DOHH2 (cell line): ENCODE measurements at regions not wholly inside any gene's neighbourhood (a gene's known extent, or its start where the extent isn't known, plus 50 kb on each side); places are given as distances from the start of the nearest gene placed in this dataset.

Experiments
- EZH2phosphoT487 ChIP-seq: fragments of 200-600 bp; sonication (generic); IDR thresholded peaks from 2 replicates; pipeline ENCODE4 v1.6.1; 2017; ENCODE audit warnings: borderline replicate concordance, mild to moderate bottlenecking, antibody characterized with exemption, low read length, moderate library complexity, mixed read lengths
- TF ChIP-seq, protein P1 (sequence below): fragments of 200-600 bp; sonication (generic); IDR thresholded peaks from one replicate; pipeline ENCODE4 v1.5.1; 2014; ENCODE audit warnings: antibody characterized with exemption, mild to moderate bottlenecking, low read depth, low read length; ENCODE audit not compliant: poor library complexity, severe bottlenecking

DNA sequence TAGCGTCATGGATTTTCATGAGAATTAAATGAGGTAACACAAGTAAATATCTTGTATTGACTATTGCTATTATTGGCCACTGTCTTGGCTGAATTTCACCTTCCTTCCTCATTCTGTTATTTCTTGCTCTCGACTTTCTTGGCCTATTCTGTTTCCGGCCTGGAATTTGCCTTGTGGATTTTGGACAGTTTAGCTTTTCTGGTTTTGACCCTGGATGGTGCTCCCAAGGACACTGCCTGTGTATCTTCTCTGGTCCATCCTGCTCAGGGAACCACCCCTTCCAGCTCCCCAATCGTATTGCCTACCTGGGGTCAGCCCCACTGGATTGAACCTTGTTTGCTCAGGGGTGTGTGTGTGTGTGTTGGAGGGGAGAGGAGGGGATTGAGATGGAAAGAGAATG, 376.2 kb upstream of the C2CD4B start:
- no peak for TF ChIP-seq EZH2phosphoT487
- TF ChIP-seq, protein P1, sequence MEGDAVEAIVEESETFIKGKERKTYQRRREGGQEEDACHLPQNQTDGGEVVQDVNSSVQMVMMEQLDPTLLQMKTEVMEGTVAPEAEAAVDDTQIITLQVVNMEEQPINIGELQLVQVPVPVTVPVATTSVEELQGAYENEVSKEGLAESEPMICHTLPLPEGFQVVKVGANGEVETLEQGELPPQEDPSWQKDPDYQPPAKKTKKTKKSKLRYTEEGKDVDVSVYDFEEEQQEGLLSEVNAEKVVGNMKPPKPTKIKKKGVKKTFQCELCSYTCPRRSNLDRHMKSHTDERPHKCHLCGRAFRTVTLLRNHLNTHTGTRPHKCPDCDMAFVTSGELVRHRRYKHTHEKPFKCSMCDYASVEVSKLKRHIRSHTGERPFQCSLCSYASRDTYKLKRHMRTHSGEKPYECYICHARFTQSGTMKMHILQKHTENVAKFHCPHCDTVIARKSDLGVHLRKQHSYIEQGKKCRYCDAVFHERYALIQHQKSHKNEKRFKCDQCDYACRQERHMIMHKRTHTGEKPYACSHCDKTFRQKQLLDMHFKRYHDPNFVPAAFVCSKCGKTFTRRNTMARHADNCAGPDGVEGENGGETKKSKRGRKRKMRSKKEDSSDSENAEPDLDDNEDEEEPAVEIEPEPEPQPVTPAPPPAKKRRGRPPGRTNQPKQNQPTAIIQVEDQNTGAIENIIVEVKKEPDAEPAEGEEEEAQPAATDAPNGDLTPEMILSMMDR, result no peak
